ENCODE measurements at regions not wholly inside any gene's neighbourhood (a gene's known extent, or its start where the extent isn't known, plus 50 kb on each side); places are given as distances from the start of the nearest gene placed in this dataset.

DNA sequence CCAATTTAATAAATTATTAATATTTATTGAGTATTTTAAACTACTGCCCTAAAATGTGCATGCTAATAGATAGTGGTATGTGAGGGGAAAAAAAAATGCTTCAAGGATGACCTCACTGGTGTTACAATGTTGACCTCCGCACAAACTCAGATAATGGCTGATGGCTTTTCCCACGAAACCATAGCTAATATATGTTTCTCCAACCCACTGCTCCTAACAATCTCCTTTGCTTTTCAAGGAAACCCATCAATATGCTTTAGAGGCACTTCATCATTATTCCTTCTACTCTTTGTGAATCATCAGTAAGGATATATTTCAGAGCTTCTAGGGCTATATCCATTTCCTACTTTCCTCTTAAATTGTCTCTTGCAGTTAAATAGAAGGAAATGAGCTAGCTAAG lies 1752.0 kb upstream of the TENM3 start:
- no peak for DNase-seq (ENCODE audit: low spot score)

DNA sequence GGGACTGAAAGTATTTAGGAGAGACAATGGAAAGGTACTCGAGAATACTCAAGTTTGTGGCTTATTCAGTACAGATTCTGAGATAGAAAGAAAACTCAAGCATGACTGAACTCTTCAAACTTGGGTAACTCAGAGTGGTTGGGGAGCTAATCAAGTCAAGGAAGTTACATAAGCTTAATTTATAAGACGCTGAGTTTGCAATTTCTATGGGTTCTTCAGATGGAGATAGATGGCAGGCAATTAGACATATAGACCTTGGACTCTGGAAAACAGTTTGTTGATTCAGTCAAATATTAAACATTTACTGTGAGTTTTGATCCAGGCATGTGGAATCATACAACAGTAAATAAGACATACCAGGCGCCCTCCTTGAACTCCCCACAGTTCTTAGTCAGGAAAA lies 1749.9 kb upstream of the TENM3 start:
- no peak for DNase-seq (ENCODE audit: low spot score)

- no peak for DNase-seq (ENCODE audit: low spot score)
Observed at GRCh38 chr4:180500154-180500553, 1743.0 kb upstream of the TENM3 start.

- DNase-seq (ENCODE audit: low spot score), result no peak
Observed at GRCh38 chr4:180512801-180513475, 1730.3 kb upstream of the TENM3 start.

DNA sequence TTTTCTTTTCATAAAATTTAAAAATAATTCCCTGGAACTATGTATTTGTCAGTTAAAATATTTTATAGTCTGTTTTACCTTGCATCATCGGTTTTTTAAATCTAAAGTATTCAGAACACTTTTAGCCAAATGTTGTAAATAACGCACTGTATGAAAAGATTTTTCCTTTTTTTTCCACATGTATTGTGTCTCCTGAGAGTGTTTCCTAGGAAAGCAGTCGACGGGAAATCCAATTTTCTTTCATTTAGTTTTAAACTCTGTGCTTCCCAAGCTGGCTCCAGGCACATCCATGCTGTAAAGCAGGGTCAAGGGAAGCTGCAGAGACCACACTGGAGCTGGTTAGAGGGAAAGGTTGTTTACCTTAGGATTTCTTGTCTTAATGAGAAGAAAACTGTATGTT lies 1724.3 kb upstream of the TENM3 start:
- no peak for DNase-seq (ENCODE audit: low spot score)

- DNase-seq (ENCODE audit: low spot score), result no peak
Observed at GRCh38 chr4:180521181-180521580, 1722.0 kb upstream of the TENM3 start.

DNA sequence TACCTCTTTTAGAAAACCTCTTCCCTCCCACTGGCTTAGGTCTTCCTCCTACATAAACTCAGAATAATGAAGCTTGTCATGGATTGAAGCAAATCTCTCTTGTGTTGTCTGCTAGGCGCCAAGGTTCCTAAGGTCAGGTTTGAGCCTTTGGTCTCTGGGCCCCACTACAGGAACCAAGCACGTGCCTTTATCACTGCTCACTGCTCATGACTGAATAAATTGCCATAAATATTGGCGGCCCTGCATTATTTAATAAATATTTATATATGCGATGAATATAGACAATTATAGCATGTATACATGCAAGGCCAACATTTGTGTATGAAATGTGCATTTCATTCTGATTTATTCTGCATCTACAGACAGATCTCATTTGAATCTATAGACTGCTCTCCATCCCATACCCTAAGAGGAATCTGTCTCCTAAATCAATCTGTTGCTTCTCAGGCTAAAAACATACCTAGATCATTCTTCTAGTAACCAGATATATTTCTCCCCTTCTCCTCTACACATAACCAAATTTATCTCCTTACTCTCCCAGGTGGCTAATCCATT lies 1717.6 kb upstream of the TENM3 start:
- no peak for DNase-seq (ENCODE audit: low spot score)

- no peak for DNase-seq (ENCODE audit: low spot score)
Observed at GRCh38 chr4:180528003-180528402, 1715.2 kb upstream of the TENM3 start.

GRCh38 chr4:180530787-180531186 lies 1712.4 kb upstream of the TENM3 start:
- no peak for DNase-seq (ENCODE audit: low spot score)

GRCh38 chr4:180532691-180533090 lies 1710.5 kb upstream of the TENM3 start:
- DNase-seq (ENCODE audit: low spot score), result no peak

- DNase-seq (ENCODE audit: low spot score), result no peak
Observed at GRCh38 chr4:180538384-180539057, 1704.7 kb upstream of the TENM3 start.

GRCh38 chr4:180539284-180539683 lies 1703.9 kb upstream of the TENM3 start:
- no peak for DNase-seq (ENCODE audit: low spot score)

DNA sequence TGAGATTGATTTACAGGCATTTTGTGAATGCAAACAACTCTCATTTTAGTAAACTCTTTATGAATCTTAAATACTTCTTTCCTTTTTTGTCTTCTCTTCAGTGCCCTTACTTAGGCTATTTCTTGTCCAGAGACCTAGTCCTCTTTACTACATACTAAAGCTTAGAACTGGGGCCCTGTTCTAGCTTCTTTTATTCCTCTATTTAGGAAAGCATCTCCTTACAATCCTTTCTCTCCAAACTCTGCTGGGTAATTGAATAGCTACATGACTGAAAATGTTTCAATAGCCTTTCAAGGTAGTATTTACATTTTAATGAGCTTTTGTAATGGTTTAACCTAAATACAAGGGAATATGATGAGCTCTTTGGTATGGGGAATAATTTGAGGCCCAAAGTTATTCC lies 1701.5 kb upstream of the TENM3 start:
- no peak for DNase-seq (ENCODE audit: low spot score)

GRCh38 chr4:180542445-180543100 lies 1700.6 kb upstream of the TENM3 start:
- DNase-seq (ENCODE audit: low spot score), result no peak

DNA sequence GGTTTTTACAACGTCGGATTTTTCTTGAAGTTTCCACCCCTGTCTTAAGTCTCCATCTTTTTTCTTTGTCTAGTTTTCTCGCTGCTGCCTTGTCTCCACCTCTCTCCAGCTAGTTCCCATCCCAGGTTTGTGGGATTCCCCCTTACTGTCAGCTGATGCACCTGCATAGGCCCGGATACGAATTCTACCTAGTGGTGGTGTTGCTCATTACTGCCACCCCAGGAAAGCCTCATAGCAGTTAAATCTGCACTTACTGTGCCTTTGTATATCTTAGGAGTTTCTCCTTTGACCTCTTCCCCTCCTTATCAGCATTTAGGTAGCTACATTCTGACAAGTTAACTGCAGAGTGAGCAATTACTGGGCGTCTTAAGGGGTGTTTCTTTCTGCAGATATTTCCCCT lies 1693.1 kb upstream of the TENM3 start:
- no peak for DNase-seq (ENCODE audit: low spot score)

DNA sequence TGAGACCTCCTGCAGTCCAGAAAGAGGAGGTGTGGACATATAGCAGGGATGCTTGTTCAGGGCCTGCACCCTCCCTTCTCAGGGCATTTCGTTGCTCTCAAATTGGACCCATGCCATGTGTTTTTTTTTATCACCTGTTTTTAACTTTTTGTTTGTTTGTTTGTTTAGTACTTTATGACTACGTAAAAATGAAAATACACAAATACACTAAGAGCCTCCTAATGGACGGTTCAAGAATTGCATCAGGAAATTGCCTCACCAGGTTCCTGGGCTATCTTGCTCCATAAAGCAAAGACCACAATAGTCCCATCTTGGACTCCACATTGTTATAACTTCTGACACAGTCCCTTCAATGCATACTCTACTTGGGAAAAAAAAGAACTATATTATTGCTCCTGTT lies 1685.9 kb upstream of the TENM3 start:
- no peak for DNase-seq (ENCODE audit: low spot score)

GRCh38 chr4:180557950-180558349 lies 1685.3 kb upstream of the TENM3 start:
- no peak for DNase-seq (ENCODE audit: low spot score)

- no peak for DNase-seq (ENCODE audit: low spot score)
Observed at GRCh38 chr4:180558427-180558826, 1684.8 kb upstream of the TENM3 start.

- no peak for DNase-seq (ENCODE audit: low spot score)
Observed at GRCh38 chr4:180560896-180561295, 1682.3 kb upstream of the TENM3 start.

DNA sequence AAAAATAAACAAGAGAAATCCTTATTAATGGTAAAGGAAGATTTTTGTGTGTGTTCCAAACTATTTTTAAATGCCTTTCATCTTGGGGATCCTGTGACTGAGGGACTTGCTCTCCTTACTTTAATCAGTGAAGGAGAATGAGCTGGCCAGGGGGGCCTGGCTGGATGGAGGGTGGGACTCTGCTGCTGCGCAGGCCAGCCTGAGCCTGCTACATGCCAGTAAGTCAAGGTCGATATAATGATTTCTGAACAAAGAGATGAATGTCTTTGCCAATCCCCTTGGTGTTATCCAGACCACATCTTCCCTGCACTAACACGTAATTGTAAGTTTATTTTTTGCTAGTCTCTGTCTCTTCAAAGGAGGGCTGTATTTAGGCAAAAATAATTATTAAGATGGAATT lies 1679.2 kb upstream of the TENM3 start:
- no peak for DNase-seq (ENCODE audit: low spot score)

- no peak for DNase-seq (ENCODE audit: low spot score)
Observed at GRCh38 chr4:180564448-180564847, 1678.8 kb upstream of the TENM3 start.

GRCh38 chr4:180565856-180566431 lies 1677.3 kb upstream of the TENM3 start:
- DNase-seq (ENCODE audit: low spot score), result no peak

DNA sequence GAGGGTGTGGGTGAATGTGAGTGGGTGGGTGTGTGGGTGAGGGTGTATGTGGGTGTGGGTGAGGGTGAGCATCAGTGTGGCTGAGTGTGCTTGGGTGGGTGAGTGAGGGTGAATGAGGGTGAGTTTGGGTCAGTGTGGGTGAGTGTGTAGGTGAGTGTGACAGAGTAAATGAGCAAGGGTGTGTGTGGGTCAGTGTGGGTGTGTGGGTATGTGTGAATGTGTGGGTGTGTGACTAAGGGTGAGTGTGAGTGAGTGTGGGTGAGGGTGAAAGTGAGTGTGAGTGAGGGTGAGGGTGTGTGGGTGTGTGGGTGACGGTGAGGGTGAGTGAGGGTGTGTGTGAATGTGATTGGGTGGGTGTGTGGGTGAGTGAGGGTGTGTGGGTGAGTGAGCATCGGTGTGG lies 1676.7 kb upstream of the TENM3 start:
- no peak for DNase-seq (ENCODE audit: low spot score)
